Activated T-helper 2 cell treated with anti-CD3 and anti-CD28 coated beads, Interferon-gamma antibody, Interleukin-2, Interleukin-4, amounts not matched to agents 10 μg/mL and 5 μg/mL and 100 μg/mL, durations not matched to agents 14 hours and 24 hours and 36 hours (primary cell): ENCODE measurements at regions not wholly inside any gene's neighbourhood (a gene's known extent, or its start where the extent isn't known, plus 50 kb on each side); places are given as distances from the start of the nearest gene placed in this dataset.
"Not testable (repeated sequence)": the region's sequence is repeated elsewhere in the genome, so short reads cannot be mapped to it uniquely, and the experiment has no call there.

Experiments
- DNase-seq: peaks from one replicate; pipeline ENCODE4 v3.0.0; 2021; ENCODE audit warnings: low spot score
- H3K27ac Mint-ChIP-seq: one replicate; pipeline ENCODE4 v1.8.0; 2021; ENCODE audit warnings: mixed read lengths
- H3K27me3 Mint-ChIP-seq: one replicate; pipeline ENCODE4 v1.8.0; 2021; ENCODE audit warnings: low read depth, mixed read lengths
- H3K36me3 Mint-ChIP-seq: one replicate; pipeline ENCODE4 v1.8.0; 2021; ENCODE audit warnings: low read depth, mixed read lengths
- H3K4me1 Mint-ChIP-seq: one replicate; pipeline ENCODE4 v1.8.0; 2021; ENCODE audit warnings: low read depth, mixed read lengths
- H3K4me3 Mint-ChIP-seq: one replicate; pipeline ENCODE4 v1.8.0; 2021; ENCODE audit warnings: low read depth, mild to moderate bottlenecking, moderate library complexity, mixed read lengths
- H3K9me3 Mint-ChIP-seq: one replicate; pipeline ENCODE4 v1.8.0; 2021; ENCODE audit warnings: mixed read lengths
- intact Hi-C: fragments of 100-400 bp; cut with micrococcal nuclease; formaldehyde crosslinking; loops from one replicate; pipeline ENCODE4 v1.15.1; 2023

GRCh38 chr4:81348086-81348777, 123.5 kb downstream of the RASGEF1B start:
- Mint-ChIP-seq H3K9me3 (no peaks in the 10 kb centered on the region), H3K4me1 (no peaks in the 10 kb centered on the region), H3K36me3 (no peaks in the 10 kb centered on the region), H3K4me3 (no peak overlapping the region), H3K27me3 (no peaks in the 10 kb centered on the region), H3K27ac (no peak overlapping the region)
- intact Hi-C loops, result no loop called here
- no peak for DNase-seq

- Mint-ChIP-seq H3K27ac (no peak overlapping the region), H3K9me3 (no peaks in the 10 kb centered on the region), H3K27me3 (no peaks in the 10 kb centered on the region), H3K4me3 (no peak overlapping the region), H3K4me1 (no peaks in the 10 kb centered on the region), H3K36me3 (no peaks in the 10 kb centered on the region)
- no peak for DNase-seq
- intact Hi-C loops, result no loop called here
These were observed 125.0 kb downstream of the RASGEF1B start for GRCh38 chr4:81346719-81347118.

GRCh38 chr4:81343536-81343935, 128.2 kb downstream of the RASGEF1B start:
- no peak overlapping the region for H3K27ac Mint-ChIP-seq
- H3K9me3 Mint-ChIP-seq, result no peaks in the 10 kb centered on the region
- no peak overlapping the region for H3K4me3 Mint-ChIP-seq
- no peak for DNase-seq
- H3K4me1 Mint-ChIP-seq, result no peaks in the 10 kb centered on the region
- intact Hi-C loops, result no loop called here
- H3K27me3 Mint-ChIP-seq, result peaks cover 3% of the 10 kb centered on the region
- H3K36me3 Mint-ChIP-seq, result no peaks in the 10 kb centered on the region

- no peaks in the 10 kb centered on the region for H3K9me3 Mint-ChIP-seq
- no peaks in the 10 kb centered on the region for H3K36me3 Mint-ChIP-seq
- H3K27ac Mint-ChIP-seq, result no peak overlapping the region
- intact Hi-C loops, result no loop called here
- DNase-seq, result no peak
- H3K27me3 Mint-ChIP-seq, result peaks cover 3% of the 10 kb centered on the region
- H3K4me3 Mint-ChIP-seq, result no peak overlapping the region
- H3K4me1 Mint-ChIP-seq, result no peaks in the 10 kb centered on the region
These were observed 128.0 kb upstream of the PRKG2 start for GRCh38 chr4:81343046-81343445.

GRCh38 chr4:81337211-81337610, 122.2 kb upstream of the PRKG2 start:
- Mint-ChIP-seq H3K27me3 (peaks cover 3% of the 10 kb centered on the region), H3K36me3 (no peaks in the 10 kb centered on the region), H3K4me1 (no peaks in the 10 kb centered on the region), H3K9me3 (no peaks in the 10 kb centered on the region), H3K27ac (no peak overlapping the region), H3K4me3 (no peak overlapping the region)
- no peak for DNase-seq
- intact Hi-C loops, result no loop called here

- no peak overlapping the region for H3K27ac Mint-ChIP-seq
- intact Hi-C loops, result no loop called here
- no peak overlapping the region for H3K4me3 Mint-ChIP-seq
- no peaks in the 10 kb centered on the region for H3K27me3 Mint-ChIP-seq
- H3K4me1 Mint-ChIP-seq, result no peaks in the 10 kb centered on the region
- no peak for DNase-seq
- no peaks in the 10 kb centered on the region for H3K9me3 Mint-ChIP-seq
- H3K36me3 Mint-ChIP-seq, result no peaks in the 10 kb centered on the region
These were observed 120.3 kb upstream of the PRKG2 start for GRCh38 chr4:81335122-81335912.

- no peak overlapping the region for H3K4me3 Mint-ChIP-seq
These were observed 115.0 kb upstream of the PRKG2 start for GRCh38 chr4:81330018-81330417.

GRCh38 chr4:81326581-81326980, 111.6 kb upstream of the PRKG2 start:
- H3K36me3 Mint-ChIP-seq, result no peaks in the 10 kb centered on the region
- no peaks in the 10 kb centered on the region for H3K27me3 Mint-ChIP-seq
- H3K9me3 Mint-ChIP-seq, result no peaks in the 10 kb centered on the region
- H3K27ac Mint-ChIP-seq, result no peak overlapping the region
- no peak overlapping the region for H3K4me3 Mint-ChIP-seq
- DNase-seq, result no peak
- no peaks in the 10 kb centered on the region for H3K4me1 Mint-ChIP-seq
- intact Hi-C loops, result no loop called here

More at GRCh38 chr4:81330018-81330417, 115.0 kb upstream of the PRKG2 start:
- Mint-ChIP-seq H3K36me3 (no peaks in the 10 kb centered on the region), H3K9me3 (no peaks in the 10 kb centered on the region), H3K4me1 (no peaks in the 10 kb centered on the region), H3K27me3 (no peaks in the 10 kb centered on the region), H3K27ac (no peak overlapping the region)
- no peak for DNase-seq
- intact Hi-C loops, result no loop called here

GRCh38 chr4:81324594-81324993, 109.6 kb upstream of the PRKG2 start:
- H3K36me3 Mint-ChIP-seq, DNase-seq, H3K4me3 Mint-ChIP-seq, H3K9me3 Mint-ChIP-seq, H3K4me1 Mint-ChIP-seq, intact Hi-C loops, H3K27ac Mint-ChIP-seq, H3K27me3 Mint-ChIP-seq: not testable (repeated sequence)

- intact Hi-C loops, result no loop called here
- Mint-ChIP-seq H3K4me1 (no peaks in the 10 kb centered on the region), H3K9me3 (no peaks in the 10 kb centered on the region), H3K36me3 (no peaks in the 10 kb centered on the region), H3K27me3 (no peaks in the 10 kb centered on the region), H3K27ac (no peak overlapping the region), H3K4me3 (no peak overlapping the region)
- DNase-seq, result no peak
These were observed 104.6 kb upstream of the PRKG2 start for GRCh38 chr4:81319657-81320056.

GRCh38 chr4:81314897-81315470, 100.0 kb upstream of the PRKG2 start:
- Mint-ChIP-seq H3K4me1 (no peaks in the 10 kb centered on the region), H3K4me3 (no peak overlapping the region), H3K27ac (no peak overlapping the region), H3K27me3 (no peaks in the 10 kb centered on the region), H3K9me3 (no peaks in the 10 kb centered on the region), H3K36me3 (no peaks in the 10 kb centered on the region)
- intact Hi-C loops, result no loop called here
- DNase-seq, result no peak

- Mint-ChIP-seq H3K9me3 (no peaks in the 10 kb centered on the region), H3K36me3 (no peaks in the 10 kb centered on the region), H3K27ac (no peak overlapping the region), H3K4me1 (no peaks in the 10 kb centered on the region), H3K4me3 (no peak overlapping the region), H3K27me3 (no peaks in the 10 kb centered on the region)
- DNase-seq, result no peak
- intact Hi-C loops, result no loop called here
These were observed 99.3 kb upstream of the PRKG2 start for GRCh38 chr4:81314196-81314896.

GRCh38 chr4:81307991-81308390, 93.0 kb upstream of the PRKG2 start:
- DNase-seq, result no peak
- Mint-ChIP-seq H3K36me3 (no peaks in the 10 kb centered on the region), H3K27ac (no peak overlapping the region), H3K4me3 (no peak overlapping the region), H3K9me3 (no peaks in the 10 kb centered on the region), H3K27me3 (no peaks in the 10 kb centered on the region), H3K4me1 (no peaks in the 10 kb centered on the region)
- intact Hi-C loops, result no loop called here
